OCI-LY7 (cell line): ENCODE measurements at regions not wholly inside any gene's neighbourhood (a gene's known extent, or its start where the extent isn't known, plus 50 kb on each side); places are given as distances from the start of the nearest gene placed in this dataset.

Experiments used
- BruUV-seq: library from RNA; stranded (reverse); fragments of 400-500 nt; replicated peaks from 2 replicates; lab custom pipeline; 2021; lab: Mats Ljungman, UMichigan
- CTCF ChIA-PET: fragments of 300-600 bp; sonication (Branson Sonifier 250); formaldehyde crosslinking; loops from one replicate; lab custom pipeline; 2022; ENCODE audit warnings: antibody characterized with exemption; ENCODE audit not compliant: unreplicated experiment; lab: Charles Lee
- POLR2A ChIA-PET: fragments of 300-600 bp; sonication (Branson Sonifier 250); formaldehyde crosslinking; loops from one replicate; lab custom pipeline; 2022; ENCODE audit warnings: antibody characterized with exemption; lab: Charles Lee
- DNase-seq: peaks from one replicate; pipeline ENCODE4 v3.0.0-alpha.2; 2015; ENCODE audit warnings: low spot score
- H2AFZ ChIP-seq: fragments of 200-600 bp; sonication (generic), shearing (Covaris generic); 2 replicates; pipeline ENCODE4 v1.6.1; 2014; ENCODE audit warnings: mild to moderate bottlenecking, antibody characterized with exemption, low read length, moderate library complexity
- H3K27ac ChIP-seq: fragments of 200-600 bp; sonication (generic); 2 replicates; pipeline ENCODE4 v1.5.1; 2014; ENCODE audit warnings: mixed run types, low read depth, mild to moderate bottlenecking, moderate library complexity, low read length, inconsistent platforms; ENCODE audit not compliant: poor library complexity, severe bottlenecking
- H3K36me3 ChIP-seq: fragments of 200-600 bp; sonication (generic); 2 replicates; pipeline ENCODE4 v1.6.1; 2014; ENCODE audit warnings: mild to moderate bottlenecking, antibody characterized with exemption, low read length, moderate library complexity, mixed read lengths; ENCODE audit not compliant: insufficient read depth
- H3K4me1 ChIP-seq: fragments of 200-600 bp; sonication (generic); 2 replicates; pipeline ENCODE4 v1.5.1; 2014; ENCODE audit warnings: mild to moderate bottlenecking, low read length; ENCODE audit not compliant: insufficient read depth, poor library complexity, severe bottlenecking
- H3K4me2 ChIP-seq: fragments of 200-600 bp; sonication (generic); 2 replicates; pipeline ENCODE4 v1.6.1; 2014; ENCODE audit warnings: mild to moderate bottlenecking, low read length
- H3K4me3 ChIP-seq: fragments of 200-600 bp; sonication (generic); 2 replicates; pipeline ENCODE4 v1.5.1; 2014; ENCODE audit warnings: mild to moderate bottlenecking, low read depth, low read length; ENCODE audit not compliant: poor library complexity, severe bottlenecking
- H3K79me2 ChIP-seq: fragments of 200-600 bp; sonication (generic); 2 replicates; pipeline ENCODE4 v1.6.1; 2016; ENCODE audit warnings: low read depth, mild to moderate bottlenecking, low read length, moderate library complexity, mixed read lengths; ENCODE audit not compliant: insufficient read depth
- H3K9me2 ChIP-seq: fragments of 200-600 bp; sonication (generic); 2 replicates; pipeline ENCODE4 v1.6.1; 2016; ENCODE audit warnings: mild to moderate bottlenecking, low read length, mixed read lengths; ENCODE audit not compliant: insufficient read depth
- H3K9me3 ChIP-seq: fragments of 200-600 bp; sonication (generic); 2 replicates; pipeline ENCODE4 v1.6.1; 2014; ENCODE audit warnings: mild to moderate bottlenecking, mixed run types, low read length, mixed read lengths
- H4K20me1 ChIP-seq: fragments of 200-600 bp; sonication (generic); 2 replicates; pipeline ENCODE4 v1.6.1; 2014; ENCODE audit warnings: mild to moderate bottlenecking, antibody characterized with exemption, low read length, moderate library complexity, mixed read lengths; ENCODE audit not compliant: insufficient read depth
- EZH2phosphoT487 ChIP-seq: fragments of 200-600 bp; sonication (generic); IDR thresholded peaks from 2 replicates; pipeline ENCODE4 v1.6.1; 2018; ENCODE audit warnings: low read depth, borderline replicate concordance, mild to moderate bottlenecking, mixed run types, antibody characterized with exemption, low read length, moderate library complexity, mixed read lengths
- intact Hi-C: fragments of 100-400 bp; cut with micrococcal nuclease; formaldehyde crosslinking; loops from one replicate; pipeline ENCODE4 v1.10.0; 2022; ENCODE audit not compliant: unreplicated experiment
- TF ChIP-seq, protein P1 (sequence below): fragments of 200-600 bp; sonication (generic); conservative IDR thresholded peaks from 2 replicates; pipeline ENCODE4 v1.5.1; 2014; ENCODE audit warnings: mild to moderate bottlenecking, antibody characterized with exemption, low read length, moderate library complexity, mixed read lengths

DNA sequence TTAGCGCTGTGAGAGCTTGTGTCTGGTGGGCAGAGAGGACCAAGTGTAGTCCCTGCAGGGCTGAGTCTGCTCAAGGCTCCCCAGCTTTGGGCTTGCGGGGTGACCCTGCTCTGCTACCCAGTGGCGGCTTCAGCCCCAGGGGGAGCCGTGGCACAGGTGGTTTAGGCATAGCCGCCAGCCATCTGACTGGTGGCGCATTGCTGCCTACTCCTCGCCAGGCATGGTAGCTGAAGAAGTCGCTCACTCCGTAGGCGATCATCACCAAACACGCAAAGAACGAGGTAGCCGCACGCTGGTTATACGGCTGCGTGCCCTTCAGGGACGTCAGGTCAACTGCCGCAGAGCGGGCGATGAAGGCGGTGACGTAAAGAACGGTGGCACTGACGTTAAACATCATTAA is 180.7 kb upstream of the DIPK2B start:
- H2AFZ ChIP-seq, result no peak overlapping the region
- no peaks in the 10 kb centered on the region for H3K4me1 ChIP-seq
- H3K4me2 ChIP-seq, result no peak overlapping the region
- no peak for DNase-seq
- H3K4me3 ChIP-seq, result no peak overlapping the region
- H3K79me2 ChIP-seq, result no peaks in the 10 kb centered on the region
- no peaks in the 10 kb centered on the region for H4K20me1 ChIP-seq
- no peaks in the 10 kb centered on the region for H3K9me3 ChIP-seq
- H3K27ac ChIP-seq, result no peak overlapping the region
- no TSS peak for BruUV-seq
- intact Hi-C loops, result no loop called here
- TF ChIP-seq, protein P1, sequence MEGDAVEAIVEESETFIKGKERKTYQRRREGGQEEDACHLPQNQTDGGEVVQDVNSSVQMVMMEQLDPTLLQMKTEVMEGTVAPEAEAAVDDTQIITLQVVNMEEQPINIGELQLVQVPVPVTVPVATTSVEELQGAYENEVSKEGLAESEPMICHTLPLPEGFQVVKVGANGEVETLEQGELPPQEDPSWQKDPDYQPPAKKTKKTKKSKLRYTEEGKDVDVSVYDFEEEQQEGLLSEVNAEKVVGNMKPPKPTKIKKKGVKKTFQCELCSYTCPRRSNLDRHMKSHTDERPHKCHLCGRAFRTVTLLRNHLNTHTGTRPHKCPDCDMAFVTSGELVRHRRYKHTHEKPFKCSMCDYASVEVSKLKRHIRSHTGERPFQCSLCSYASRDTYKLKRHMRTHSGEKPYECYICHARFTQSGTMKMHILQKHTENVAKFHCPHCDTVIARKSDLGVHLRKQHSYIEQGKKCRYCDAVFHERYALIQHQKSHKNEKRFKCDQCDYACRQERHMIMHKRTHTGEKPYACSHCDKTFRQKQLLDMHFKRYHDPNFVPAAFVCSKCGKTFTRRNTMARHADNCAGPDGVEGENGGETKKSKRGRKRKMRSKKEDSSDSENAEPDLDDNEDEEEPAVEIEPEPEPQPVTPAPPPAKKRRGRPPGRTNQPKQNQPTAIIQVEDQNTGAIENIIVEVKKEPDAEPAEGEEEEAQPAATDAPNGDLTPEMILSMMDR, result no peak
- TF ChIP-seq EZH2phosphoT487, result no peak
- ChIA-PET POLR2A (no interaction called here), CTCF (no interaction called here)
- no peaks in the 10 kb centered on the region for H3K9me2 ChIP-seq
- H3K36me3 ChIP-seq, result no peaks in the 10 kb centered on the region

DNA sequence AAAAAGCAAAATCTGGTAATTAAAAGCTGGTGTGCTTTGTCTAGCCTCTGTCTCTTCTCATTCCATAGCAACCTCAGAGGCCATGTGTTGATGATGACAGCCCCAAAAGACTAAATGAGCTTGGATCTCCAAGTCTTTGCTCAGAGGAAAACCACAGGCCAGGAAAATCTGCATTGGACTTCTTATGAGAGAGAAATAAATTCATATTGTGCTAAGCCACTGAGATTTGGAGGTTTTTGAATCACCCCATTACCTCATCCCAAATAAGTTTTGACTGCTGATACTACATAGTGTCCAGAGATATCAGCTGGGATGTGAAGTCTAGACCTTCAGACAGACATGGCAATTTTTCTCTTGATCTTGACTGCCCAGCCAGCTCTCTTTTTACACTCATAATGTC is 178.6 kb upstream of the DIPK2B start:
- H3K9me3 ChIP-seq, result no peaks in the 10 kb centered on the region
- no peak for TF ChIP-seq EZH2phosphoT487
- TF ChIP-seq, protein P1, result no peak
- CTCF ChIA-PET, result no interaction called here
- POLR2A ChIA-PET, result interaction anchor here (0.6 kb wide), 1 partner anchor 105 kb away, joined by 3 read pairs; no protein-coding TSS in a partner anchor
- no peaks in the 10 kb centered on the region for H4K20me1 ChIP-seq
- no TSS peak for BruUV-seq
- no peak overlapping the region for H3K4me2 ChIP-seq
- H3K4me1 ChIP-seq, result no peaks in the 10 kb centered on the region
- no peaks in the 10 kb centered on the region for H3K79me2 ChIP-seq
- H3K9me2 ChIP-seq, result no peaks in the 10 kb centered on the region
- no peaks in the 10 kb centered on the region for H3K36me3 ChIP-seq
- intact Hi-C loops, result no loop called here
- no peak for DNase-seq
- no peak overlapping the region for H2AFZ ChIP-seq
- no peak overlapping the region for H3K4me3 ChIP-seq
- H3K27ac ChIP-seq, result no peak overlapping the region

DNA sequence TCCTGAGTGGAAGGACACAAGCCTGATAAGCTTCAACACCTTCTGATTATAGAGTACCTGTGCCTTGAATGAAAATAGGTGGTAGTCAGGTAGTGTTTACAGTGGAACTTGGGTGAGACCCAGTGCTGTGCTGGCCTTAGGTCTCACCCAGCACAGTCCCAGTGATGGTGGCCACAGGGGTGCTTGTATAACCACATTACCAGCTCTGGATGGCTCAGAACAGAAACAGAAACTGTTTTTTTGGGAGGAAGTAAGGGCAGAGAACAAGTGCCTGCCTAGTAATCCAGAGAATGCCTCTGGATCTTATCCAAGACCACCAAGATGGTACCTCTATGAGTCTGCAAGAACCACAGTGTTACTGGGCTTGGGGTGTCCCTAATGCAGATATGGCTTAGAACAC is 171.5 kb upstream of the DIPK2B start:
- no peaks in the 10 kb centered on the region for H4K20me1 ChIP-seq
- no peak overlapping the region for H3K4me3 ChIP-seq
- no peak for TF ChIP-seq EZH2phosphoT487
- ChIA-PET POLR2A (no interaction called here), CTCF (no interaction called here)
- intact Hi-C loops, result no loop called here
- no peaks in the 10 kb centered on the region for H3K4me1 ChIP-seq
- no peaks in the 10 kb centered on the region for H3K36me3 ChIP-seq
- DNase-seq, result no peak
- BruUV-seq, result no TSS peak
- H3K9me3 ChIP-seq, result no peaks in the 10 kb centered on the region
- H3K79me2 ChIP-seq, result no peaks in the 10 kb centered on the region
- no peak overlapping the region for H3K4me2 ChIP-seq
- no peak overlapping the region for H3K27ac ChIP-seq
- H3K9me2 ChIP-seq, result no peaks in the 10 kb centered on the region
- no peak overlapping the region for H2AFZ ChIP-seq
